HEK293 (cell line): ENCODE measurements at regions not wholly inside any gene's neighbourhood (a gene's known extent, or its start where the extent isn't known, plus 50 kb on each side); places are given as distances from the start of the nearest gene placed in this dataset.

Experiments
- CTCF ChIA-PET: fragments of 350-600 bp; formaldehyde crosslinking; extraction: SDS; loops from one replicate; lab custom pipeline; 2021; ENCODE audit warnings: antibody characterized with exemption; lab: Yijun Ruan, JAX
- POLR2A ChIA-PET: fragments of 300-600 bp; formaldehyde crosslinking; extraction: SDS; loops from one replicate; lab custom pipeline; 2020; ENCODE audit warnings: antibody characterized with exemption, inconsistent platforms; lab: Yijun Ruan, JAX
- H3K27ac ChIP-seq: fragments of 200-500 bp; sonication (Bioruptor generic); 2 replicates; pipeline ENCODE4 v1.5.1; 2014; ENCODE audit warnings: low read depth, low read length, control low read depth, inconsistent platforms; ENCODE audit errors: extremely low read depth
- H3K36me3 ChIP-seq, 2 experiments: fragments of 200-500 bp in 1 of 2; sonication (Bioruptor generic) in 1 of 2; 1 replicate in 1 of 2; 2 replicates in 1 of 2; pipeline ENCODE4 v1.5.1; 2014 to 2017; ENCODE audit warnings: inconsistent platforms in 2 of 2, low read length in 2 of 2; ENCODE audit not compliant: control insufficient read depth in 2 of 2, insufficient read depth in 1 of 2
- H3K4me1 ChIP-seq: fragments of 200-500 bp; sonication (Bioruptor generic); 2 replicates; pipeline ENCODE4 v1.5.1; 2014; ENCODE audit warnings: mild to moderate bottlenecking, low read length, inconsistent platforms; ENCODE audit not compliant: control insufficient read depth, insufficient read depth
- H3K4me3 ChIP-seq: 2 replicates; pipeline ENCODE4 v1.5.1; 2011; ENCODE audit warnings: low read depth, mild to moderate bottlenecking, control low read depth, low read length, moderate library complexity
- H3K9me3 ChIP-seq: fragments of 200-500 bp; sonication (Bioruptor generic); 2 replicates; pipeline ENCODE4 v1.5.1; 2014; ENCODE audit warnings: low read depth, low read length, inconsistent platforms; ENCODE audit not compliant: control insufficient read depth, insufficient read depth
- AEBP2 ChIP-seq: fragments of 450-650 bp; formaldehyde crosslinking; IDR thresholded peaks from 2 replicates; pipeline ENCODE4 v1.5.1; 2016; ENCODE audit warnings: missing biosample characterization, missing genetic modification characterization, borderline replicate concordance
- ATF2 ChIP-seq: fragments of 450-650 bp; formaldehyde crosslinking; IDR thresholded peaks from 2 replicates; pipeline ENCODE4 v1.5.1; 2016; ENCODE audit warnings: missing biosample characterization, missing genetic modification characterization, low read depth
- CTCF ChIP-seq: fragments of 450-650 bp; formaldehyde crosslinking; IDR thresholded peaks from 2 replicates; pipeline ENCODE4 v1.5.1; 2016; ENCODE audit warnings: missing biosample characterization, missing genetic modification characterization
- KLF10 ChIP-seq: fragments of 450-650 bp; IDR thresholded peaks from 2 replicates; pipeline ENCODE4 v1.5.1; 2018; ENCODE audit warnings: missing biosample characterization, mild to moderate bottlenecking, missing genetic modification characterization
- KLF9 ChIP-seq: fragments of 450-650 bp; formaldehyde crosslinking; IDR thresholded peaks from 2 replicates; pipeline ENCODE4 v1.5.1; 2016; ENCODE audit warnings: missing biosample characterization, missing genetic modification characterization, low read depth
- SP2 ChIP-seq: fragments of 450-650 bp; formaldehyde crosslinking; IDR thresholded peaks from 2 replicates; pipeline ENCODE4 v1.5.1; 2016; ENCODE audit warnings: missing biosample characterization, missing genetic modification characterization
- YY1 ChIP-seq: fragments of 450-650 bp; formaldehyde crosslinking; IDR thresholded peaks from 2 replicates; pipeline ENCODE4 v1.5.1; 2018; ENCODE audit warnings: missing biosample characterization, missing genetic modification characterization
- ZNF175 ChIP-seq: fragments of 450-650 bp; formaldehyde crosslinking; IDR thresholded peaks from 2 replicates; pipeline ENCODE4 v1.5.1; 2016; ENCODE audit warnings: missing biosample characterization, missing genetic modification characterization
- ZNF24 ChIP-seq: fragments of 450-650 bp; formaldehyde crosslinking; IDR thresholded peaks from 2 replicates; pipeline ENCODE4 v1.5.1; 2016; ENCODE audit warnings: missing biosample characterization, missing genetic modification characterization
- ZNF248 ChIP-seq: fragments of 450-650 bp; formaldehyde crosslinking; IDR thresholded peaks from 2 replicates; pipeline ENCODE4 v1.5.1; 2017; ENCODE audit warnings: missing biosample characterization, missing genetic modification characterization
- ZNF266 ChIP-seq: fragments of 450-650 bp; formaldehyde crosslinking; IDR thresholded peaks from 2 replicates; pipeline ENCODE4 v1.5.1; 2016; ENCODE audit warnings: missing biosample characterization, missing genetic modification characterization, low read depth
- ZNF292 ChIP-seq: fragments of 450-650 bp; formaldehyde crosslinking; IDR thresholded peaks from 2 replicates; pipeline ENCODE4 v1.5.1; 2016; ENCODE audit warnings: low read depth, missing biosample characterization, missing genetic modification characterization, borderline replicate concordance
- ZNF473 ChIP-seq: fragments of 450-650 bp; formaldehyde crosslinking; IDR thresholded peaks from 2 replicates; pipeline ENCODE4 v1.5.1; 2017; ENCODE audit warnings: missing biosample characterization, missing genetic modification characterization
- ZNF530 ChIP-seq: fragments of 450-650 bp; formaldehyde crosslinking; IDR thresholded peaks from 2 replicates; pipeline ENCODE4 v1.5.1; 2016; ENCODE audit warnings: low read depth, missing biosample characterization, missing genetic modification characterization
- ZNF561 ChIP-seq: fragments of 450-650 bp; IDR thresholded peaks from 2 replicates; pipeline ENCODE4 v1.5.1; 2018; ENCODE audit warnings: missing biosample characterization, missing genetic modification characterization, borderline replicate concordance
- ZNF701 ChIP-seq: fragments of 450-650 bp; formaldehyde crosslinking; IDR thresholded peaks from 2 replicates; pipeline ENCODE4 v1.5.1; 2016; ENCODE audit warnings: missing biosample characterization, missing genetic modification characterization
- ZNF707 ChIP-seq: fragments of 450-650 bp; formaldehyde crosslinking; IDR thresholded peaks from 2 replicates; pipeline ENCODE4 v1.5.1; 2016; ENCODE audit warnings: missing biosample characterization, missing genetic modification characterization
- ZNF776 ChIP-seq: fragments of 450-650 bp; formaldehyde crosslinking; IDR thresholded peaks from 2 replicates; pipeline ENCODE4 v1.5.0; 2017; ENCODE audit warnings: missing biosample characterization, missing genetic modification characterization, borderline replicate concordance
- ZNF777 ChIP-seq: fragments of 450-650 bp; formaldehyde crosslinking; IDR thresholded peaks from 2 replicates; pipeline ENCODE4 v1.5.1; 2017; ENCODE audit warnings: missing biosample characterization, missing genetic modification characterization, borderline replicate concordance
- ZNF792 ChIP-seq: fragments of 450-650 bp; formaldehyde crosslinking; IDR thresholded peaks from 2 replicates; pipeline ENCODE4 v1.5.1; 2016; ENCODE audit warnings: missing biosample characterization, missing genetic modification characterization
- ZNF837 ChIP-seq: fragments of 450-650 bp; formaldehyde crosslinking; IDR thresholded peaks from 2 replicates; pipeline ENCODE4 v1.5.1; 2016; ENCODE audit warnings: missing biosample characterization, missing genetic modification characterization
- ZSCAN30 ChIP-seq: fragments of 450-650 bp; IDR thresholded peaks from 2 replicates; pipeline ENCODE4 v1.5.1; 2018; ENCODE audit warnings: missing biosample characterization, mild to moderate bottlenecking, missing genetic modification characterization, moderate library complexity
- TF ChIP-seq, protein P1 (sequence below): fragments of 450-650 bp; IDR thresholded peaks from 2 replicates; pipeline ENCODE4 v1.5.1; 2018; ENCODE audit warnings: missing biosample characterization, missing genetic modification characterization

DNA sequence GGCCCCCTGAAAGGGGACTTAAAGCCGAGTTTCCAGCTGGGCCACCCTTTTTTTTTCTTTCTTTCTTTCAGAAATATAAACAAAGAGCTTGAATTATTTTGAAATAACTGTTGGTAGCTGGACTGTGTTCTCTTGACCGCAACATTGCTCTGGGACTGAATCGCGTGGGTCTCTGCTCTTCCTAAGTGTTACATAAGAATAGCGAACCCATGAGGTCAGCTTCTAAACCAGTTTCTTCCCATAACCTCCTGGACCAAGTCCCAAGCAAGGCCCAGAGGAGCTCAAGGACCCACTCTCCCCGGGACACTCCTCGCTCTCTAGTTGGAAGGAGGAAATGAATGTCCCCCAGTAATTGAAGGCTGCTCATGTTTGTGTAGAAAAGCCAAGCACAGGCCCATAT, 91.1 kb downstream of the CXCL12 start:
- Histone ChIP-seq H3K4me1 (no peaks in the 10 kb centered on the region), H3K4me3 (no peak overlapping the region), H3K27ac (no peak overlapping the region), H3K36me3 (no peaks in the 10 kb centered on the region), H3K9me3 (no peaks in the 10 kb centered on the region)
- CTCF ChIA-PET, result no interaction called here
- POLR2A ChIA-PET, result no interaction called here
- TF ChIP-seq ZNF837 (tag by site-specific recombination) (no peak), ZNF473 (tag by site-specific recombination) (no peak), ZNF266 (tag by site-specific recombination) (no peak)

DNA sequence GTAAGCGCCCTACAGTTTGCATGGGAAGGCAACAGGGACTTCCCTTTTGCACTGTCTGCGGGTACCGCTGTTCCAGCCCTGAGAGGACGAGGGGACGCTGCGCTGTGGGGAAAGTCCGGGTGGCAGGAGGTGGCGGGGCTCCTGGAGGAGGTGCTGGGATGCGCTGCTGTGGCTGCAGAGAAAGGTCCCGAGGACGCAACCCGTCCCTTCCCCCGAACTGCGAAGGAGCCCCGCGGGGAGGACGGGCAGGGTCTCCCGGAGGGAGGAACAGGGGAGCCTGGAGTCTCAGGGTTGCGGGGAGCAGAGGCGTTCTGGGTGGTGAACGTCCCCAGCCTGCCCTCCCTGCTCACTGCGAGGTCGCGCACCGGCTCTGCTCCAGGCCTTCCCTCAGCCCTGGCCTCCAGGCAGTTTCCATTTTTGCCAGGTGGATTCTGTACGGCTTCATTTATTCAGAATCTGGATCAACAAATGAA, 91.6 kb downstream of the CXCL12 start:
- Histone ChIP-seq H3K4me3 (no peak overlapping the region), H3K36me3 (no peaks in the 10 kb centered on the region), H3K4me1 (no peaks in the 10 kb centered on the region), H3K9me3 (no peaks in the 10 kb centered on the region), H3K27ac (no peak overlapping the region)
- no peak for TF ChIP-seq SP2 (tag by site-specific recombination)
- no peak for TF ChIP-seq KLF9
- TF ChIP-seq ZNF777 (tag by site-specific recombination), result no peak
- TF ChIP-seq ZNF707 (tag by site-specific recombination), result no peak
- no peak for TF ChIP-seq ZNF561
- TF ChIP-seq KLF10 (tag by site-specific recombination), result no peak
- no peak for TF ChIP-seq ZNF24 (tag by site-specific recombination)
- TF ChIP-seq ZNF701 (tag by site-specific recombination), result no peak
- no peak for TF ChIP-seq ATF2
- no peak for TF ChIP-seq ZNF292 (tag by site-specific recombination)
- TF ChIP-seq, protein P1, sequence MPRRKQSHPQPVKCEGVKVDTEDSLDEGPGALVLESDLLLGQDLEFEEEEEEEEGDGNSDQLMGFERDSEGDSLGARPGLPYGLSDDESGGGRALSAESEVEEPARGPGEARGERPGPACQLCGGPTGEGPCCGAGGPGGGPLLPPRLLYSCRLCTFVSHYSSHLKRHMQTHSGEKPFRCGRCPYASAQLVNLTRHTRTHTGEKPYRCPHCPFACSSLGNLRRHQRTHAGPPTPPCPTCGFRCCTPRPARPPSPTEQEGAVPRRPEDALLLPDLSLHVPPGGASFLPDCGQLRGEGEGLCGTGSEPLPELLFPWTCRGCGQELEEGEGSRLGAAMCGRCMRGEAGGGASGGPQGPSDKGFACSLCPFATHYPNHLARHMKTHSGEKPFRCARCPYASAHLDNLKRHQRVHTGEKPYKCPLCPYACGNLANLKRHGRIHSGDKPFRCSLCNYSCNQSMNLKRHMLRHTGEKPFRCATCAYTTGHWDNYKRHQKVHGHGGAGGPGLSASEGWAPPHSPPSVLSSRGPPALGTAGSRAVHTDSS (tag by site-specific recombination), result no peak
- TF ChIP-seq ZNF792, result no peak
- no peak for TF ChIP-seq CTCF
- TF ChIP-seq ZNF248 (tag by site-specific recombination), result no peak
- no peak for TF ChIP-seq ZSCAN30 (tag by site-specific recombination)
- no peak for TF ChIP-seq ZNF530 (tag by site-specific recombination)
- no peak for TF ChIP-seq ZNF776 (tag by site-specific recombination)
- TF ChIP-seq ZNF175 (tag by site-specific recombination), result no peak
- no peak for TF ChIP-seq AEBP2 (tag by site-specific recombination)
- TF ChIP-seq YY1 (tag by site-specific recombination), result no peak
- ChIA-PET CTCF (no interaction called here), POLR2A (no interaction called here)
